PC-3 (cell line): ENCODE measurements at regions not wholly inside any gene's neighbourhood (a gene's known extent, or its start where the extent isn't known, plus 50 kb on each side); places are given as distances from the start of the nearest gene placed in this dataset.

Experiments
- EZH2 ChIP-seq: fragments of 300-600 bp; sonication (generic); IDR thresholded peaks from one replicate; pipeline ENCODE4 v1.6.1; 2017; ENCODE audit warnings: antibody characterized with exemption, mild to moderate bottlenecking, low read length; ENCODE audit not compliant: unreplicated experiment
- EZH2phosphoT487 ChIP-seq: fragments of 300-600 bp; sonication (generic); IDR thresholded peaks from 2 replicates; pipeline ENCODE4 v1.6.1; 2018; ENCODE audit warnings: mild to moderate bottlenecking, antibody characterized with exemption, low read length, borderline replicate concordance
- TF ChIP-seq, protein P1 (sequence below): fragments of 300-600 bp; sonication (generic); conservative IDR thresholded peaks from 2 replicates; pipeline ENCODE4 v1.5.1; 2017; ENCODE audit warnings: antibody characterized with exemption, low read depth, mild to moderate bottlenecking, low read length

DNA sequence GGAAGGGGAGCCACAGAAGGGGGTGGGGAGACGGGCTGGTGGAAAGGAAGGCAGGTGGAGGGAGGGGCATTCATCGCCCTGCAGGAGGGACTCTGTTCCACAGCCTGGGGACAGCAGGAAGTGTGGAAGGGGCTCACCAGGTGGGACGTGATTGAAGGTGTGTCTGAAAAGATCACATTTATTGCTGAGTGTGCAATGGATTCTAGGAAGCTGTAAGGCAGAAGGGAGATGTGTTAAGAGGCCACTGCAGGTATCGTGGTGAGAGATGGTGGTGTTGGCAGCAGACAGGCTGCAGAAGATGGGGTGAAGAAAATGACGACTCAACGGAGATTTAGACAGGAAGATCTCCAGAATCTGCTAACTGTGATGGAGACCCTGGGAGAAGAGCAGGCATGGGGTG lies 537.4 kb downstream of the MN1 start:
- TF ChIP-seq, protein P1, sequence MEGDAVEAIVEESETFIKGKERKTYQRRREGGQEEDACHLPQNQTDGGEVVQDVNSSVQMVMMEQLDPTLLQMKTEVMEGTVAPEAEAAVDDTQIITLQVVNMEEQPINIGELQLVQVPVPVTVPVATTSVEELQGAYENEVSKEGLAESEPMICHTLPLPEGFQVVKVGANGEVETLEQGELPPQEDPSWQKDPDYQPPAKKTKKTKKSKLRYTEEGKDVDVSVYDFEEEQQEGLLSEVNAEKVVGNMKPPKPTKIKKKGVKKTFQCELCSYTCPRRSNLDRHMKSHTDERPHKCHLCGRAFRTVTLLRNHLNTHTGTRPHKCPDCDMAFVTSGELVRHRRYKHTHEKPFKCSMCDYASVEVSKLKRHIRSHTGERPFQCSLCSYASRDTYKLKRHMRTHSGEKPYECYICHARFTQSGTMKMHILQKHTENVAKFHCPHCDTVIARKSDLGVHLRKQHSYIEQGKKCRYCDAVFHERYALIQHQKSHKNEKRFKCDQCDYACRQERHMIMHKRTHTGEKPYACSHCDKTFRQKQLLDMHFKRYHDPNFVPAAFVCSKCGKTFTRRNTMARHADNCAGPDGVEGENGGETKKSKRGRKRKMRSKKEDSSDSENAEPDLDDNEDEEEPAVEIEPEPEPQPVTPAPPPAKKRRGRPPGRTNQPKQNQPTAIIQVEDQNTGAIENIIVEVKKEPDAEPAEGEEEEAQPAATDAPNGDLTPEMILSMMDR: no peak
- TF ChIP-seq EZH2: no peak
- TF ChIP-seq EZH2phosphoT487: no peak
